GM10266 (cell line): ENCODE measurements at regions not wholly inside any gene's neighbourhood (a gene's known extent, or its start where the extent isn't known, plus 50 kb on each side); places are given as distances from the start of the nearest gene placed in this dataset.

Source experiments
- DNase-seq: peaks from one replicate; pipeline ENCODE4 v3.0.0; 2012; ENCODE audit errors: extremely low spot score
- CTCF ChIP-seq: IDR thresholded peaks from 2 replicates; pipeline ENCODE4 v1.5.1; 2012; ENCODE audit warnings: mild to moderate bottlenecking, low read depth; ENCODE audit not compliant: control insufficient read depth, insufficient read depth; ENCODE audit errors: missing control alignments

GRCh38 chr5:167208911-167209310 is 1082.5 kb upstream of the WWC1 start:
- no peak for DNase-seq

DNA sequence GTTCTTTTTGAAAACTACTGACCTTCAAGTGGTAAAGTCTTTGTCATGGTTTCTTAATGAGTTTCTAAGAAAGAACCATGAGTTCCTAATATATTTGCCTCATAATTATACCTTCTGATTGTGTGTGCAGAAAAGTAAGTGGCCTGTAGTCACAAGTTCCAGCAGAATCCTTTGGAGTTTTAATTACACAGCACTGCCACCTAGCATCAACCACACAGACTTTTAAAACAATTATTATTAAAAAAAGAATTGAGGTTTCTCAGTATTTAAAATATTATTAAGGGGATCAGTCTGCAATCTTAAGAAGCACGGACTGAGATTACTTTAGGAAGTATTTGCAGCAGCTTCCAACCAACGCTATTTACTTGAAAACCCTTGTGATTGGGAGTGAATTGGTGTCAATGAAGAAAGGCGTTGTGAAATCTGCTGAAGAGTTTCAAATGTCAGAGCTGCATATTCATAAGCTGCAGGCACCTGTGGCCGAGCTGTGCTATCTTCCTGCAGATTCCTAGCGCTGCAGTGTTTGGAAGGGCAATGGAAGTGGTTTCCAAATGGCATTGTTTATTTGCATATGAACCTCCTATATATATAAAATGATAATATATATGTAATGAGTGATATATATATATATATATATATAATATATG is 1074.2 kb upstream of the WWC1 start:
- DNase-seq, result no peak
- TF ChIP-seq CTCF, result no peak

More at GRCh38 chr5:167208911-167209310, 1082.5 kb upstream of the WWC1 start:
- TF ChIP-seq CTCF, result no peak

GRCh38 chr5:167219298-167219697 is 1072.1 kb upstream of the WWC1 start:
- no peak for DNase-seq
- TF ChIP-seq CTCF, result no peak

GRCh38 chr5:167226386-167226785 is 1065.1 kb upstream of the WWC1 start:
- TF ChIP-seq CTCF, result no peak

DNA sequence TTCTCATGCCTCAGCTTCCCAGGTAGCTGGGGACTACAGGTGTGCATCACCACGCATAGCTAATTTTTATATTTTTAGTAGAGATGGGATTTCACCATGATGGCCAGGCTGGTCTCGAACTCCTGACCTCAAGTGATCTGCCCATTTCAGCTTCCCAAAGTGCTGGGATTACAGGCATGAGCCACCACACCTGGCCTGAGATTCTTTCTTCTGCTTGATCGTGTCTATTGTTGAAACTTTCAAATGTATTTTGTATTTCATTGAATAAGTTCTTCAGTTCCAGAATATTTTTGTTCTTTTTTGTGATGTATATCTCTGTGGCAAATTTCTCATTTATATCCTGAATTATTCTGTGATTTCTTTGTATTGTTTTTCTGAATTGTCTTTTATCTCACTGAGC is 1063.3 kb upstream of the WWC1 start:
- no peak for DNase-seq
- no peak for TF ChIP-seq CTCF

More at GRCh38 chr5:167226386-167226785, 1065.1 kb upstream of the WWC1 start:
- no peak for DNase-seq

GRCh38 chr5:167229751-167230150 is 1061.7 kb upstream of the WWC1 start:
- no peak for TF ChIP-seq CTCF
- no peak for DNase-seq

- TF ChIP-seq CTCF, result no peak
- DNase-seq, result no peak
Observed at GRCh38 chr5:167230414-167230813, 1061.0 kb upstream of the WWC1 start.
